Activated CD4-positive, alpha-beta memory T cell treated with anti-CD3 and anti-CD28 coated beads, Interleukin-2, amount 10 ng/mL, durations not matched to agents 7 days and 5 days (primary cell): ENCODE measurements at regions not wholly inside any gene's neighbourhood (a gene's known extent, or its start where the extent isn't known, plus 50 kb on each side); places are given as distances from the start of the nearest gene placed in this dataset.

ENCODE experiments used
- CTCF ChIA-PET: fragments of 350-600 bp; sonication (Branson Sonifier 250); formaldehyde crosslinking; loops from one replicate; lab custom pipeline; 2021; ENCODE audit warnings: antibody characterized with exemption, inconsistent platforms; lab: Charles Lee
- POLR2A ChIA-PET: fragments of 350-600 bp; sonication (Branson Sonifier 250); formaldehyde crosslinking; loops from one replicate; lab custom pipeline; 2021; ENCODE audit warnings: antibody characterized with exemption; lab: Charles Lee
- DNase-seq: peaks from one replicate; pipeline ENCODE4 v3.0.0-alpha.2; 2020
- H3K27ac Mint-ChIP-seq: one replicate; pipeline ENCODE4 v1.8.0; 2021; ENCODE audit warnings: mild to moderate bottlenecking, mixed read lengths
- H3K27me3 Mint-ChIP-seq: one replicate; pipeline ENCODE4 v1.8.0; 2021; ENCODE audit warnings: mixed read lengths
- H3K36me3 Mint-ChIP-seq: one replicate; pipeline ENCODE4 v1.8.0; 2021; ENCODE audit warnings: low read depth, mixed read lengths
- H3K4me1 Mint-ChIP-seq: one replicate; pipeline ENCODE4 v1.8.0; 2021; ENCODE audit warnings: mixed read lengths
- H3K4me3 Mint-ChIP-seq: one replicate; pipeline ENCODE4 v1.8.0; 2021; ENCODE audit warnings: mild to moderate bottlenecking, mixed read lengths
- H3K9me3 Mint-ChIP-seq: one replicate; pipeline ENCODE4 v1.8.0; 2021; ENCODE audit warnings: mixed read lengths

DNA sequence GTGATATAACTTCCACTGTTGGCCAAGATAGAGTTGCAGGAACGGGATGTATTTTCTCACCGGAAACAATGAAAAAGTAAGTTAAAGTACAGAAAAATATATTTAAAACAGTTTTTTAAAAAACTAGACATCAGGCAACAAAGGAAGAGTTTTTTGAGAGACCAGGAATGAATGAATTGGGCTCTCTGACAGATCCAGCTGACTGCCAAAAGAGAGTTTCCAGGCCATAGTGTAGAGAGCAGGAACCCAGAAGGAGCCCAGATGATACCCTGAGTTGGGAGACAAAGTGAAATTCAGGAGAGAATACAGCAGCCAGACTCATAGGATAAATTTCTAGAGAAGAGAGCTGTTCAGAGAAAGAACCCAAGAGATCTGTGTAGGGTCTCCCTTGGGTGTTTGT is 362.6 kb upstream of the SMIM21 start:
- POLR2A ChIA-PET, result no interaction called here
- Mint-ChIP-seq H3K27me3 (no peaks in the 10 kb centered on the region), H3K36me3 (no peaks in the 10 kb centered on the region), H3K9me3 (no peaks in the 10 kb centered on the region), H3K4me1 (no peaks in the 10 kb centered on the region), H3K27ac (no peak overlapping the region), H3K4me3 (no peak overlapping the region)
- CTCF ChIA-PET, result no interaction called here
- no peak for DNase-seq

DNA sequence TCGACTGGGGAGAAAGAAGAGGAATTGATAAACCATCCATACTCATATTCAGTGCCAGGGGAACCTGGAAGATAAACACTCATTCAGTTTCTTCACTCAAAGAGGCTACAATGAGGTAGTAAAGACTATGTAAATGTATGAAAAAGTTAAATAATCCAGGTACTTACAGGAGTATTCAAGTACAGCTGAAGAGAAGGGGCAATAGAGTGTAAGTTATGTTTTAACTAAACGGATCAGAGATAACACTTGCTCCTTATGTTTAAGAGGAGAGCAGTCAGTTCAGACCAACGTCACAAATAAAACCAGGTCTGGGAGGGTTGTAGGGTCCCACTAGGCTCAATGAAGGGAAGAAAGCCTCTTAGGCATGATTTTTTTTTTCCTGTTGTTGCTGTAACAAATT is 358.3 kb upstream of the SMIM21 start:
- ChIA-PET POLR2A (no interaction called here), CTCF (no interaction called here)
- Mint-ChIP-seq H3K36me3 (no peaks in the 10 kb centered on the region), H3K4me1 (no peaks in the 10 kb centered on the region), H3K27me3 (no peaks in the 10 kb centered on the region), H3K4me3 (no peak overlapping the region), H3K27ac (no peak overlapping the region), H3K9me3 (no peaks in the 10 kb centered on the region)
- no peak for DNase-seq

DNA sequence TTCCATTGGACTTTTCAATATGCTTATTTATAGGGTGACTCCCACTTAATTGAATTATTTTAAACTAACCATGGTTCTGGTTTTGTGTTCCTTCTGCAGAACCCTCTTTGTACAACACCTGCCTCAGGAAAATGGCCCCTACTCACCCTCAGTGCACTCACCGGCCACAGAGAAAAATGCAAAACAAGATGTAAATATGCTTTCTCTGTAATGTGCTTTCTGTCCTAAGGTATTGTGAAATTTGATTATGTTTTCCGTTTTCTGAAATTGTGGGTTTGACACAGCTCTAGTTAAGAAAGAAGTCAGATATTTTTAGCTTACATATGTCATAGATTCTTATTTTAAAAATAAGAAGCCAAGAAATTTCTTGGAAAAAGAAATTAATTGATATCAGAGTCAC is 357.7 kb upstream of the SMIM21 start:
- no peak for DNase-seq
- H3K27me3 Mint-ChIP-seq, result no peaks in the 10 kb centered on the region
- H3K4me3 Mint-ChIP-seq, result no peak overlapping the region
- ChIA-PET CTCF (no interaction called here), POLR2A (no interaction called here)
- H3K27ac Mint-ChIP-seq, result no peak overlapping the region
- no peaks in the 10 kb centered on the region for H3K4me1 Mint-ChIP-seq
- no peaks in the 10 kb centered on the region for H3K36me3 Mint-ChIP-seq
- no peaks in the 10 kb centered on the region for H3K9me3 Mint-ChIP-seq

DNA sequence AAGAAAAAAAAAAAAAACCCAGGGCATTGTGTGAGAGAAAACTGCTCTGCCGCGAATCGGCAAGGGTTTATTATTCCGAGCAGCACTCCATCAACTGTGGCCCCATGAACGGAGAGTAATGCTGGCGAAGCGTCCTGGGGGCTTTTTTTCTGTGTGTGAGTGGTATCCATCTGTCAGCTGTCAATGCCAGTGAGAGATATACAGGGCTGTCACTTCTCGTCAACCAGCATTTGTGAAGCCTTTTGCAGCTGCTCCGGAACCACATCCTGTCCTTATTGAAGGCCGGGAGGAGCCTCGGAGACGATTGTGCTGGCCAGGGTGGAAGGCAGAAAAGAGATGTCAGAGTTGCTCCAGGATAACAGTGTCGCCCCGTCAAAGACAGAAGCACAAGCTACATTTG is 356.9 kb upstream of the SMIM21 start:
- Mint-ChIP-seq H3K9me3 (no peaks in the 10 kb centered on the region), H3K27me3 (no peaks in the 10 kb centered on the region), H3K4me1 (no peaks in the 10 kb centered on the region), H3K36me3 (no peaks in the 10 kb centered on the region), H3K27ac (no peak overlapping the region), H3K4me3 (no peak overlapping the region)
- no peak for DNase-seq
- ChIA-PET CTCF (no interaction called here), POLR2A (no interaction called here)

DNA sequence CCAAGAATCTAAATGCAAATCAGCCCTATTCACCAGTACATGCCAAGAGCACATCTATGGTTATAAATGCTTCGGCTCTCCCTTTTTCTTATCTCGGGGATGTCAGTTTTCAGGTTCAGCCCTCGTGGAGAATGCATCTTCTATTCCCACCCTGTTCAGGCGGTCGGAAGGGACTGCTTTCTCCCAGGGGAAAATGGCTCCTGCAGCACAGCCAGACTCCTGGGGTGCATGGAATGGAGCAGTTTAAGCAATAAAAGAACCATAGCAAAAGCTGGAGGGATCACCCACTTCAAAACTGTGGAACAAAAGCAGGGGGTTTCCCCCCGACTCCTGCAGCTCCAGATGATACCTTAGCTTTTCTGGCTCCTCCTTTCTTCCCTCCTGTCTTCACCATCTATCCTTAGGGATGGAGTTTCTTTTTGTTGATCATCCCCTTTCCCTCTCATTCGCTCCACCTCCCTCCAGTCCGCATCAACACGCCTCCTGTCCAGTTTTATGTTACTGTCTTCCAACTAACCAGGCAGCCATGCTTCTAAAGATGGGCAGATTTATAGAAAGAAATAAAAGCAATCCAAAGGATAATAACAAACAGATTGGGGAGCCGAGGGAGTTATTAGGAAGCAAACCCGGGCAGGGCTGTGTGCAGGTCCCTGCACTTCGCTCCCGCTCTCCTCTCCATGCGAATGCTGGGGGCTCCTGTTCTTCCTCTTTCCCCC is 356.2 kb upstream of the SMIM21 start:
- no peak for DNase-seq
- ChIA-PET POLR2A (no interaction called here), CTCF (no interaction called here)
- Mint-ChIP-seq H3K4me3 (no peak overlapping the region), H3K27me3 (no peaks in the 10 kb centered on the region), H3K9me3 (no peaks in the 10 kb centered on the region), H3K4me1 (no peaks in the 10 kb centered on the region), H3K36me3 (no peaks in the 10 kb centered on the region), H3K27ac (no peak overlapping the region)

DNA sequence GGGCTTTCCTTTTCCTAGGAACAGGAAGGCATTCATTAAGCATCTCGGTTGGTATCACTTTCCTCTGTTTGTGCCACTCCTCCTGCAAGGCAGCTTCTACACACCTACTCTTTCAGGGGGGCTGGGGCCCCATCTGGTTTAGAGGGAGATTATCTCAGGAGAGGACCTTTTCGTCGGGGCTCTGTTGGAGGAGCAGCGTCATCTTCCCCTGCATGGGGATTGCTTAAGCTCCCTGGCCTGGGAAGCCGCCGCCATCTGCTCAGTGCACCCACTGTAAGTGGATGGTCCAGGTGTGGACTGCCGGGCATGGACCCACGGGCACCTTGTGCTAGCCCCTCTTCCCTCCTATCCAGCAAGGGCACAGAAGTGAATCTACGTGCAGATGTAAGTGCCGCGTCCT is 355.3 kb upstream of the SMIM21 start:
- CTCF ChIA-PET, result no interaction called here
- Mint-ChIP-seq H3K27ac (no peak overlapping the region), H3K4me1 (no peaks in the 10 kb centered on the region), H3K27me3 (no peaks in the 10 kb centered on the region), H3K9me3 (no peaks in the 10 kb centered on the region), H3K4me3 (no peak overlapping the region), H3K36me3 (no peaks in the 10 kb centered on the region)
- POLR2A ChIA-PET, result no interaction called here
- no peak for DNase-seq

- Mint-ChIP-seq H3K4me3 (no peak overlapping the region), H3K27me3 (no peaks in the 10 kb centered on the region), H3K9me3 (no peaks in the 10 kb centered on the region), H3K27ac (no peak overlapping the region), H3K4me1 (no peaks in the 10 kb centered on the region), H3K36me3 (no peaks in the 10 kb centered on the region)
- CTCF ChIA-PET, result no interaction called here
- POLR2A ChIA-PET, result no interaction called here
- DNase-seq, result no peak
These were observed 354.7 kb upstream of the SMIM21 start for GRCh38 chr18:75782204-75782603.

DNA sequence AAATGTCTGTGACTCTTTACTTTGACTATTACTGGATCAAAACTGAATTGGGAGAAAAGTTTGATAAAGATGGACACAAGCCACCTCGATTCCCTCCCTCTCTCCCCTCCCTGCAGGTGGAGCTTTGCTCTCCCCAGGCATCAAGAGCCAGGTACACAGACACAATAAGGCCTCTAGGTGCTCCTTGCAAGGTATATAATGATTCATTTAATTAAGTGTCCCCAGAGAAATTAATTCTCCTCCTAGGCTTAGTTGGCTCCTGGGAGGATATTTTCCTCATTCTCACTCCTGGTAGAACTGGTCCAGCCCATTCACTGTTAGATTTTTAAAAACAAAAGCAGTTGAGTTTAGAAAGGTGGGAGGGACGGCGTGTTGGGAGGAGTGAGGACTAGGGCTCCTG is 352.4 kb upstream of the SMIM21 start:
- Mint-ChIP-seq H3K4me3 (no peak overlapping the region), H3K27me3 (no peaks in the 10 kb centered on the region), H3K27ac (no peak overlapping the region), H3K36me3 (no peaks in the 10 kb centered on the region), H3K9me3 (no peaks in the 10 kb centered on the region), H3K4me1 (no peaks in the 10 kb centered on the region)
- ChIA-PET CTCF (no interaction called here), POLR2A (no interaction called here)
- no peak for DNase-seq

DNA sequence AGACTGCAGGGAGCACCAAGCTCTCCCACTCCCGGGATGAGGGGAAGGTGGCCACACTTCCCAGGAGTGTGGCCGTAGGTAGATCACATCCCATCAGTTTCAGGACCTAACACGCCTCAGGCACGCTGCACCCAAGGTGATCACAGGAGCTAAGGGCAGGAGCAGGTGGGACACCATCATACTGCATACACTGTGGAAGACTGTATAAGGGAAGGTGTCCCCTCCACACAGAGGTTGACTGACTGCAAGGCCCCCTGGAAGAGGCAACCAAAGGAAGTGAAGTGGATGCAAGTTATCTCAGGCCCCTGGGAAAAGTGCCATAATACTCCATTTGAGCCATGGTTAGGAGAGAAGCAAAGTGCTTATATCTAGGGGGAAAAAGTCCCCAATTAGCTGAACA is 351.9 kb upstream of the SMIM21 start:
- H3K4me3 Mint-ChIP-seq, result no peak overlapping the region
- no peaks in the 10 kb centered on the region for H3K27me3 Mint-ChIP-seq
- no peak overlapping the region for H3K27ac Mint-ChIP-seq
- no peak for DNase-seq
- no peaks in the 10 kb centered on the region for H3K36me3 Mint-ChIP-seq
- CTCF ChIA-PET, result no interaction called here
- no peaks in the 10 kb centered on the region for H3K4me1 Mint-ChIP-seq
- POLR2A ChIA-PET, result no interaction called here
- H3K9me3 Mint-ChIP-seq, result no peaks in the 10 kb centered on the region

GRCh38 chr18:75777630-75778029 is 350.1 kb upstream of the SMIM21 start:
- no peak overlapping the region for H3K27ac Mint-ChIP-seq
- H3K36me3 Mint-ChIP-seq, result no peaks in the 10 kb centered on the region
- POLR2A ChIA-PET, result no interaction called here
- CTCF ChIA-PET, result interaction anchor here (0.7 kb wide), 1 partner anchor 18 kb away, joined by 3 read pairs; no protein-coding TSS in a partner anchor
- no peaks in the 10 kb centered on the region for H3K27me3 Mint-ChIP-seq
- H3K4me1 Mint-ChIP-seq, result no peaks in the 10 kb centered on the region
- H3K9me3 Mint-ChIP-seq, result no peaks in the 10 kb centered on the region
- no peak for DNase-seq
- H3K4me3 Mint-ChIP-seq, result no peak overlapping the region

GRCh38 chr18:75775121-75775520 is 347.6 kb upstream of the SMIM21 start:
- Mint-ChIP-seq H3K9me3 (no peaks in the 10 kb centered on the region), H3K27me3 (no peaks in the 10 kb centered on the region), H3K36me3 (no peaks in the 10 kb centered on the region), H3K27ac (no peak overlapping the region), H3K4me1 (no peaks in the 10 kb centered on the region), H3K4me3 (no peak overlapping the region)
- POLR2A ChIA-PET, result no interaction called here
- CTCF ChIA-PET, result no interaction called here
- no peak for DNase-seq

DNA sequence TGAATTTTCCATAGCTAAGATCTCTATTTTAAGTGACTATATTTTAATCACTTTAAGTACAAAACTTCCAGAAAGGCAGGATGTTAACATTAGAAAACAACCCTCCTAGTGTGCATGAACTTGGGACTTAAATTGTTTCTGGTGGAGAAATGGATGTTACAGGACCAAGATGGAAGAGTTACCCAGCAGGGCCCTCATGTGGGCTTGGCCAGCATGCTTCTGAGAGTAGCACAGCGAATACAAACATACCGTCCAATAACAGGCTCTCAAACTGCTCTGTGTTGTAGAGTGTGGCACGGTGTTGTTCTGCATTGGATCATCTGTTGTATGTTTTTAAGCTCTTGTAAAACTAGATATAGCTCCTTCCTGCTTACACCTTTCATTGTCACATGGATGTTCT is 346.1 kb upstream of the SMIM21 start:
- CTCF ChIA-PET, result no interaction called here
- Mint-ChIP-seq H3K27ac (no peak overlapping the region), H3K36me3 (no peaks in the 10 kb centered on the region), H3K4me1 (no peaks in the 10 kb centered on the region), H3K9me3 (no peaks in the 10 kb centered on the region), H3K27me3 (no peaks in the 10 kb centered on the region), H3K4me3 (no peak overlapping the region)
- no peak for DNase-seq
- POLR2A ChIA-PET, result no interaction called here

GRCh38 chr18:75762758-75763157 is 335.3 kb upstream of the SMIM21 start:
- no peaks in the 10 kb centered on the region for H3K27me3 Mint-ChIP-seq
- H3K4me1 Mint-ChIP-seq, result no peaks in the 10 kb centered on the region
- no peaks in the 10 kb centered on the region for H3K36me3 Mint-ChIP-seq
- CTCF ChIA-PET, result no interaction called here
- DNase-seq, result no peak
- H3K27ac Mint-ChIP-seq, result no peak overlapping the region
- H3K4me3 Mint-ChIP-seq, result no peak overlapping the region
- POLR2A ChIA-PET, result no interaction called here
- no peaks in the 10 kb centered on the region for H3K9me3 Mint-ChIP-seq

- POLR2A ChIA-PET, result no interaction called here
- H3K27me3 Mint-ChIP-seq, result no peaks in the 10 kb centered on the region
- no peak for DNase-seq
- H3K36me3 Mint-ChIP-seq, result no peaks in the 10 kb centered on the region
- CTCF ChIA-PET, result no interaction called here
- no peaks in the 10 kb centered on the region for H3K9me3 Mint-ChIP-seq
- H3K4me1 Mint-ChIP-seq, result no peaks in the 10 kb centered on the region
- H3K4me3 Mint-ChIP-seq, result no peak overlapping the region
- no peak overlapping the region for H3K27ac Mint-ChIP-seq
These were observed 332.7 kb upstream of the SMIM21 start for GRCh38 chr18:75760208-75760607.
